HCT116 (cell line): ENCODE measurements at regions not wholly inside any gene's neighbourhood (a gene's known extent, or its start where the extent isn't known, plus 50 kb on each side); places are given as distances from the start of the nearest gene placed in this dataset.

ENCODE experiments used
- CEBPB ChIP-seq: IDR thresholded peaks from 2 replicates; pipeline ENCODE4 v1.6.1; 2012; ENCODE audit warnings: low read depth
- EZH2 ChIP-seq: fragments of 200-600 bp; sonication (generic); IDR thresholded peaks from 2 replicates; pipeline ENCODE4 v1.6.1; 2017; ENCODE audit warnings: antibody characterized with exemption, mixed run types
- EZH2phosphoT487 ChIP-seq: fragments of 200-600 bp; IDR thresholded peaks from 2 replicates; pipeline ENCODE4 v1.6.1; 2018; ENCODE audit warnings: antibody characterized with exemption, borderline replicate concordance
- JUND ChIP-seq: IDR thresholded peaks from 2 replicates; pipeline ENCODE4 v1.6.1; 2012
- POLR2A ChIP-seq: IDR thresholded peaks from 2 replicates; pipeline ENCODE4 v1.7.0; 2011; ENCODE audit warnings: borderline replicate concordance; ENCODE audit not compliant: insufficient read depth, insufficient read length; ENCODE audit errors: extremely low read depth
- POLR2AphosphoS5 ChIP-seq: IDR thresholded peaks from 2 replicates; pipeline ENCODE4 v1.6.1; 2011; ENCODE audit warnings: mild to moderate bottlenecking, low read depth, low read length, moderate library complexity
- SIN3A ChIP-seq: IDR thresholded peaks from 2 replicates; pipeline ENCODE4 v1.6.1; 2012; ENCODE audit warnings: low read depth
- SP1 ChIP-seq: IDR thresholded peaks from 2 replicates; pipeline ENCODE4 v1.6.1; 2012; ENCODE audit warnings: low read depth
- YY1 ChIP-seq: IDR thresholded peaks from 2 replicates; pipeline ENCODE4 v1.6.1; 2011; ENCODE audit warnings: low read length, low read depth, moderate library complexity, mild to moderate bottlenecking; ENCODE audit not compliant: insufficient replicate concordance; ENCODE audit errors: extremely low read depth
- ZNF274 ChIP-seq: fragments of 200-500 bp; sonication (Bioruptor generic); IDR thresholded peaks from 2 replicates; pipeline ENCODE4 v1.6.1; 2014; ENCODE audit warnings: mild to moderate bottlenecking, low read depth, low read length, inconsistent platforms
- TF ChIP-seq, protein P1 (sequence below), 3 experiments: fragments of 200-600 bp in 1 of 3; sonication (generic) in 1 of 3; IDR thresholded peaks in 2 of 3; conservative IDR thresholded peaks in 1 of 3; 2 replicates each; pipeline ENCODE4 v1.5.1; 2012 to 2017; ENCODE audit warnings: low read depth in 2 of 3, low read length in 2 of 3, antibody characterized with exemption in 1 of 3, borderline replicate concordance in 1 of 3, control low read depth in 1 of 3, mild to moderate bottlenecking in 1 of 3, mixed read lengths in 1 of 3, mixed run types in 1 of 3, moderate library complexity in 1 of 3; ENCODE audit not compliant: insufficient read depth in 1 of 3
- TF ChIP-seq, protein P2 (sequence below): IDR thresholded peaks from 2 replicates; pipeline ENCODE4 v1.6.1; 2012; ENCODE audit warnings: low read depth

DNA sequence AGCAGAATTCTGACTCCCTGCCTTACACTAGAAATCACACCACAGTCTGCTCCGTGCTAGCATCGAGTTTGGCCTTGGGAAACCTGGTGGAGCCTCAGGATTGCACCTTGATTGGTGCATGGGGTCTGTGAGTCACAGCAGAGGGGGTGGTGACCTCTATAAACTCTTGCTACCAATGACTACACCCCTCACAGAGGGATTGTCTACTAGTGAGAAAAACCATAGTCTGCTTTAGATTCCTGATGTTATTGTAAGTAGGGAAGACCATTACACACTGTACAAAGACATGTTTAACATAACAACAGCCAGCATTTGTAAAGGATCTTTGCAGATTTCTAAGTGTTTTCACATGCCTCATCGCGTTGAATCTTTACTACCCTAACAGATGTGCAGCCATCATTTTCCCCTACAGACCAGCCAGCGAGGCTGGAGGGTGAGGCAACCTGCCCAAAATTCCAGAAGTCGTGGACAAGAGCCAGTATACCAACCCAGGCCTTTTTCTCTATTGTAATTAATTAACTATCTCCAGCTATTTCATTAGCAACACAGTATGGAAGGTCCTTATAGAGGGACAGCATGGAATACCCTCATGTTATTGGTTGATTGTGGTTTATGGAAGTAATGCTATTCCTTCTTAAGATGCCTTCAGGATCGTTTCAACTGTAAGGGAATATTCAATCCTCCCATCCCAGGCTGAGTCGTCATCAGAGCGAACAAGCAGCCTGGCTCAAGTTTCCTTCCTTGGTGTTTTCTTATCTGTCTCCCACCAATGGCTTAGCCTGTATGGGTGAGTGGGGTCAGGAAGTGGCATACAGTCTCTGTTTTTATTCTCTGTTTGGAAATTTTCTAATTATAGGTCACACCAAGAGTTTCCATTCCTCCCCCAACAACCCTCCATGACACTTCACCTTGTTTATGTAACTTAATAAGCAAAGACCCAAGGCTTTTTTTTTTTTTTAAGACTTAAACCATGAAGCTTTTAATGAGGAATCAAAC, 55.9 kb upstream of the KDR start:
- TF ChIP-seq, protein P1, sequence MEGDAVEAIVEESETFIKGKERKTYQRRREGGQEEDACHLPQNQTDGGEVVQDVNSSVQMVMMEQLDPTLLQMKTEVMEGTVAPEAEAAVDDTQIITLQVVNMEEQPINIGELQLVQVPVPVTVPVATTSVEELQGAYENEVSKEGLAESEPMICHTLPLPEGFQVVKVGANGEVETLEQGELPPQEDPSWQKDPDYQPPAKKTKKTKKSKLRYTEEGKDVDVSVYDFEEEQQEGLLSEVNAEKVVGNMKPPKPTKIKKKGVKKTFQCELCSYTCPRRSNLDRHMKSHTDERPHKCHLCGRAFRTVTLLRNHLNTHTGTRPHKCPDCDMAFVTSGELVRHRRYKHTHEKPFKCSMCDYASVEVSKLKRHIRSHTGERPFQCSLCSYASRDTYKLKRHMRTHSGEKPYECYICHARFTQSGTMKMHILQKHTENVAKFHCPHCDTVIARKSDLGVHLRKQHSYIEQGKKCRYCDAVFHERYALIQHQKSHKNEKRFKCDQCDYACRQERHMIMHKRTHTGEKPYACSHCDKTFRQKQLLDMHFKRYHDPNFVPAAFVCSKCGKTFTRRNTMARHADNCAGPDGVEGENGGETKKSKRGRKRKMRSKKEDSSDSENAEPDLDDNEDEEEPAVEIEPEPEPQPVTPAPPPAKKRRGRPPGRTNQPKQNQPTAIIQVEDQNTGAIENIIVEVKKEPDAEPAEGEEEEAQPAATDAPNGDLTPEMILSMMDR (IDR thresholded peaks at IDR 0.05 in 2 of 3, conservative IDR thresholded peaks at IDR 0.05 in 1 of 3; ENCODE audit: borderline replicate concordance in 1 of 3, insufficient read depth in 1 of 3, low read depth in 2 of 3, low read length in 2 of 3): no peak
- TF ChIP-seq EZH2: no peak
- TF ChIP-seq POLR2A: no peak
- no peak for TF ChIP-seq ZNF274
- TF ChIP-seq EZH2phosphoT487: no peak
- TF ChIP-seq POLR2AphosphoS5: no peak
- TF ChIP-seq CEBPB: no peak
- TF ChIP-seq SP1: no peak
- TF ChIP-seq JUND: no peak
- no peak for TF ChIP-seq SIN3A
- no peak for TF ChIP-seq YY1
- TF ChIP-seq, protein P2, sequence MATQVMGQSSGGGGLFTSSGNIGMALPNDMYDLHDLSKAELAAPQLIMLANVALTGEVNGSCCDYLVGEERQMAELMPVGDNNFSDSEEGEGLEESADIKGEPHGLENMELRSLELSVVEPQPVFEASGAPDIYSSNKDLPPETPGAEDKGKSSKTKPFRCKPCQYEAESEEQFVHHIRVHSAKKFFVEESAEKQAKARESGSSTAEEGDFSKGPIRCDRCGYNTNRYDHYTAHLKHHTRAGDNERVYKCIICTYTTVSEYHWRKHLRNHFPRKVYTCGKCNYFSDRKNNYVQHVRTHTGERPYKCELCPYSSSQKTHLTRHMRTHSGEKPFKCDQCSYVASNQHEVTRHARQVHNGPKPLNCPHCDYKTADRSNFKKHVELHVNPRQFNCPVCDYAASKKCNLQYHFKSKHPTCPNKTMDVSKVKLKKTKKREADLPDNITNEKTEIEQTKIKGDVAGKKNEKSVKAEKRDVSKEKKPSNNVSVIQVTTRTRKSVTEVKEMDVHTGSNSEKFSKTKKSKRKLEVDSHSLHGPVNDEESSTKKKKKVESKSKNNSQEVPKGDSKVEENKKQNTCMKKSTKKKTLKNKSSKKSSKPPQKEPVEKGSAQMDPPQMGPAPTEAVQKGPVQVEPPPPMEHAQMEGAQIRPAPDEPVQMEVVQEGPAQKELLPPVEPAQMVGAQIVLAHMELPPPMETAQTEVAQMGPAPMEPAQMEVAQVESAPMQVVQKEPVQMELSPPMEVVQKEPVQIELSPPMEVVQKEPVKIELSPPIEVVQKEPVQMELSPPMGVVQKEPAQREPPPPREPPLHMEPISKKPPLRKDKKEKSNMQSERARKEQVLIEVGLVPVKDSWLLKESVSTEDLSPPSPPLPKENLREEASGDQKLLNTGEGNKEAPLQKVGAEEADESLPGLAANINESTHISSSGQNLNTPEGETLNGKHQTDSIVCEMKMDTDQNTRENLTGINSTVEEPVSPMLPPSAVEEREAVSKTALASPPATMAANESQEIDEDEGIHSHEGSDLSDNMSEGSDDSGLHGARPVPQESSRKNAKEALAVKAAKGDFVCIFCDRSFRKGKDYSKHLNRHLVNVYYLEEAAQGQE: no peak
